NT2/D1 (cell line): ENCODE measurements at regions not wholly inside any gene's neighbourhood (a gene's known extent, or its start where the extent isn't known, plus 50 kb on each side); places are given as distances from the start of the nearest gene placed in this dataset.

Source experiments
- SUZ12 ChIP-seq: IDR thresholded peaks from 2 replicates; pipeline ENCODE4 v1.6.1; 2011; ENCODE audit not compliant: insufficient read length, insufficient read depth; ENCODE audit errors: extremely low read depth
- YY1 ChIP-seq: IDR thresholded peaks from 2 replicates; pipeline ENCODE4 v1.6.1; 2011; ENCODE audit not compliant: insufficient read length, insufficient read depth
- ZNF274 ChIP-seq: IDR thresholded peaks from 2 replicates; pipeline ENCODE4 v1.6.1; 2011; ENCODE audit warnings: mild to moderate bottlenecking, low read depth, low read length

- TF ChIP-seq ZNF274 (no peak), YY1 (no peak), SUZ12 (no peak)
Observed at GRCh38 chr11:122422682-122423081, 232.8 kb upstream of the UBASH3B start.
